ENCODE measurements at regions not wholly inside any gene's neighbourhood (a gene's known extent, or its start where the extent isn't known, plus 50 kb on each side); places are given as distances from the start of the nearest gene placed in this dataset.

GRCh38 chr13:26965952-26966700 is 205.5 kb downstream of the USP12 start:
- DNase-seq (ENCODE audit: low read depth): no peak

DNA sequence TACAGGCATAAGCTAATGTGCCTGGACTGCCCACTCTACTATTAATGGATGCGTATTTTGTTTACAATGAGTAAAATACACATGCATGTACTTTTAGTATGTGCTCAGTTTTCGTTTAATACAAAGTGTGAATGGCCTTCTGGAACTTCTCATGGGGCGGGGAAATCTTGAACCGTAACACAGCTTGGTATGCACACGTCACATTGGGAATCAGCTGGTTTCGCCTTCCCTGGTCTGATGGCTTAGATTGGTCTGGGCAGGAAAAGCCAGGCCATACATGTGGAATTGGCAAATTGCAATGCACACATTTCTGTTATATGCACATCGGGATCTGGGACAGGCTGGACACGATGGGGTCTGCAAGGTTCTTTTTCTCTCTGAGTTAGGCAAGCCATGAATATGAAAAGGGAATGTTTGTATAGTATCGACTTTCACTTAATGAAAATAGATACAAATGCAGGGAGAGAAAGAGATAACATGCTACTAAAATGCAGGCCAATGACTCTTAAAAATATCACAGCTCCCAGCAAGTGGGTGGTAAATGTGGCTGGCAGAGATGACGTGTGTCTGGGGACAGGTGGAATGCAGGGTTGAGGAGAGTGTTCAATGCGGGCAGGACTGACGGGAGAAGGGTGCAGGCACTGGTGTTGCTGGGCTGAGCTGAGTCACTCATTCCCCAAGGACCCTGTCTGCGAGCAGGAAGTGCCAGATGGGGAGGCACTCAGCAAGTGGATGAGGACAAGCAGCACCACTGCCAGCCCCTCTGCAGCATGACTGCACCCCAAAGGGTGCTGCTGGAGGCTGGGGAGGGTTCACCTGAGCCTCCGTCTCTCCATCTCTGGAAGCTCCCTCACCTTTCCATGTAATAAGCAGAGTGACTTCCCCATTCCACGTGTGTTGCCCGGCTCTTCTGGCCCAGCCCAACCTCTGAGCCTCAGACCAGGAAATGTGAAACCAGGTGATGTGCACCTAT is 204.0 kb upstream of the GPR12 start:
- DNase-seq (ENCODE audit: low read depth): no peak

DNA sequence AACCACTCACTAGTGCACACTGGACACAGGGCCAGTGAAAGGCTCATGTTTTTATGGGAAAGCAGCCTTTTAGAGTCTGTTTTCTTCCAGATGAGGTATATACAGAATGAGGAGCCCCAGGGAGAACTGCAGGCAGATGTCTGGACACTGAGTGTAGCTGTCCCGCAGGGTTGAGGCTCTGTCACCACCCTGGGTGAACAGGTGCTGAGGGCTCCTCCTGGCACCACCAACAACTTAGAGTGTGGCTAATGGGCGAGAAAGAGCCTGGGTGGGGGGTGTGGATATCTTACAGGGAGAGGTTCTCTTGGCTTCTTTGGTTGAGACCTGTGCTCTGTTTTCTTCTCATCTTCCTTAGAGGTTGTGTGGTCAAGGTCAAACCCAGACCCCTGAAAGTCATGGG is 202.1 kb upstream of the GPR12 start:
- no peak for DNase-seq (ENCODE audit: low read depth)

GRCh38 chr13:26961890-26962615 is 201.5 kb upstream of the GPR12 start:
- no peak for DNase-seq (ENCODE audit: low read depth)

GRCh38 chr13:26957182-26957581 is 196.6 kb upstream of the GPR12 start:
- DNase-seq (ENCODE audit: low read depth): no peak

DNA sequence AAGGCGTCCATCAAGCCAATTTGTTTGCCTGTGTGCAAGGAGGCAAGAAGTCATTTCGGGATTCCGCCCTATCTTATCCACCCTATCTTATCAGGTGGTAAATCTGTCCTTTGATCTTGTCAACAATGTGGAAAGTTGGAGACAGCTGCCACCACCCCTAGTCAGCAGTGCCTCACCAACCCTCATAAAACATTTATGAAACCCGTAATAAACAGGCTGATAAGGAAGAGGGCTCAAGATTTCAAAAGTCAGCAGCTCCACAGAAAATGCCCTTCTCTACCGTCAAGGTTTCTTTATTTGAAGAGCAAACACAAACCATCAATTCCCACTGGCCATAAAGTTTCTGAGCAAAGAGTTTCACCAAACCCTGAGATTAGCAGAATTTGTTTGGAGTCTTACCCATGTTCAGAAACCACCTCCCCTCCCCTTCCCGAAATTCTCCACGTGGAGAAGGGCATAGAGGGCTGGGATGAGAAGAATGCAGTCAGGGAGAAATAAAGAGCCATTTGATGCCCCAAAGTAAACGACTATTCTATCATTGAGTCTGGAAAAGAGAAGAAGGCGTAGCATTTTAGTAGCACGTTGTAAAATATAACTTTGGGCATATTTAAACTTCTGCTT is 196.0 kb upstream of the GPR12 start:
- no peak for DNase-seq (ENCODE audit: low read depth)

DNA sequence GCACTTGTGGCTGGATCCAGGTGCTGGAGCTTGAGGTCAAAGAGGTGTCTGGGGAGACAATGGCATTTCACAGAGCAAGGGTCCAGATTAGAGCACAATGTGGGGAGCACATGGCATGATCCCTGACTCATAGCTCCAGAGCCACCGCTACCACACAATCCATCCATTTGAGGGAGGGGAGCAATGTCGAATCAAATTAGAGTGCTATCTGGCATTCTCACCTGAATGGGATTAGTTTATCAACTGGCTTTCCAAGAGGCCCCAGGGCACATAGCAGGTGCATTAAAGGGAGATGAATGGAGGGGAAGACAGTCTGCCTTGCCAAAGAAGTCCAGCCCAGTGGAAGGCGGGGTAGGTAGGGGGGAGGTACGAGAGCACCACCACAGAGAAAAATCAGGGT is 194.4 kb upstream of the GPR12 start:
- no peak for DNase-seq (ENCODE audit: low read depth)

DNA sequence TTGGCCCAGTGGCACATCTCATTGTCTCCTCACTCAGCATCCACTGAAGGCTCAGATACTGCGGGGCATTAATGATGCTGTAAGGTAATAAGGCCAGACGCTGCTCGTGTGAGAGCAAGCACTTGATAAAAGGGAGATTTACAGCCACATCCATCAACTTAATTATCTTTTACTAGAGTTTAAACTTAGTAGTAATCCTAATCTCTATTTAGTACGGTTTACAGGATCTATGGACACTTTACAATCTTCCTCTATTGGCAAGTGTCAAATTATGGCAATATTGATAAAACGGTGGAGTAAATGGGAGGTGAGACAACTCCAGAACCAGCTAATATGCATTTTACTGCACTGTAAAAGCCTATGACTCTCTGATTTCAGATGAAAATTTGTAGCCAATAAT is 192.7 kb upstream of the GPR12 start:
- DNase-seq (ENCODE audit: low read depth): no peak

DNA sequence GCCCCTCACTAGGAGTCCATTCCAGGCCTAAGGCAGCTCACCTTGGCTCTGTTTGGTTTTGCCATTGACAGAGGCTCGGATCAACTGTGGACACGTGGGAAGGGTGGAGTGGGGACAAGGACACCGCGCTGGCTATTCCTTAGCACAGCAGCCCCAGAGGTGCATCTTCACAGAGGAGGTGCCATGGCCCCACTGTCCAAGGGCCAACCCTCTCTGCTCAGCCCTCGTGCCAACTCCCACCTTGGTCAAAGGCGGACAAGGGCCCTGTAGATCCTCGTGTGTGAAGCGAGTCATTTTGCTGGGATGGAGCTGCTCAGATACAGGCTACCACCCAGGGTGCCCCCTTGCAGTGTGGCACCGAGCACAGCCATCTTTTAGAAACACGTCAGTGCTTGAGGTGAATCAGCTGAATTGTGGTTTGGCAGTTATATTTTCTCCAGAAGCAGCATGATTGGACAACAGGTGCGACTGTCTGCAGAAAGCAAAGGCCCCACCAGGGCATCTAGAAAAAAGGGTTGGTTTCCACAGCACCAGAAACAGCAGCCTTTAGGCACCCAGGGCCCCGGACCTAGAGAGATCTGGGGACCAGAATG is 192.1 kb upstream of the GPR12 start:
- no peak for DNase-seq (ENCODE audit: low read depth)

- DNase-seq (ENCODE audit: low read depth): no peak
Measured at GRCh38 chr13:26951581-26952177, 191.1 kb upstream of the GPR12 start.

GRCh38 chr13:26950968-26951367 is 190.4 kb upstream of the GPR12 start:
- DNase-seq (ENCODE audit: low read depth): no peak

DNA sequence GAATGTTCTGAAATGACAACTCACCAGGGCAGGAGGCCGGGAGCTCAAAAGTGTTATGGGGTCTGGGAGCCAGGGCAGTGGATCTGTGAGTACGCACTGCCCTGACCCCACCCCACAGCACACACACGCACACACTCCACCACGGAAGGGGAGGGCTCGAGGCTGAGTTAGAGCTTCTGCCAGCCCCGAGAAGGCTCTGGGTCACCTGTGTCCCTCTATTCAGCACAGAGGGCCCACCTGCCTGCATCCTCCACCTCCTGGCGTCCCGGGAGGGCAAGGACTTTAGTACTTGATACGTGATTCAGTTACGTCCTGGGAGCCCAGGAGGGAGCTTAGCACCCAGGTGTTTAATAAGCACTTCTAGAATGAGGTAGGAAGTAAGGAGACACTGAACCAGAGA is 190.0 kb upstream of the GPR12 start:
- DNase-seq (ENCODE audit: low read depth): no peak

GRCh38 chr13:26949701-26950502 is 189.3 kb upstream of the GPR12 start:
- DNase-seq (ENCODE audit: low read depth): no peak

DNA sequence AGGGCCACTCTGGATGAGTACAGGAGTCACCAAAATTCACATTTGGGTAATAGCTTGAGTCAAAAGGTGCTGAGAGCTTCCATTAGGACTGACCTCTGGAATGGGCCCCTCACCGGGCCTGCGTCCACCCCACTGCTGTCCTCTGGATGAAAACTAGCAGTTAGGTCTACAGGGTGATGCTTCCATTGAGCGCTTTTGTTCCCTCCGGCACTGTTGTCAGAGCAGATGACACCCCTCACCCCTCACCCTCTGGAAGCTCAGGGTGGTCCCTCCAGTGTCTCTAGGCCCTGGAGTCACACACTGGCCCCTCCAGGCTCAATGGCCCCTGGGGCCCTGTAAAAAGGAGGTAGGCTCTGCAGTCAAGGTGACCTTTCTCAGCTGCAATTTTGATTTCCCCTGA is 187.8 kb upstream of the GPR12 start:
- no peak for DNase-seq (ENCODE audit: low read depth)

GRCh38 chr13:26946684-26947343 is 186.2 kb upstream of the GPR12 start:
- DNase-seq (ENCODE audit: low read depth): no peak

- no peak for DNase-seq (ENCODE audit: low read depth)
Measured at GRCh38 chr13:26943748-26944147, 183.2 kb upstream of the GPR12 start.

GRCh38 chr13:26942184-26942583 is 181.6 kb upstream of the GPR12 start:
- no peak for DNase-seq (ENCODE audit: low read depth)

- DNase-seq (ENCODE audit: low read depth): no peak
Measured at GRCh38 chr13:26941345-26942174, 181.0 kb upstream of the GPR12 start.

GRCh38 chr13:26934096-26934495 is 173.5 kb upstream of the GPR12 start:
- DNase-seq (ENCODE audit: low read depth): no peak

Measured in stimulated activated CD8-positive, alpha-beta memory T cell treated with anti-CD3 and anti-CD28 coated beads, Interleukin-7, amount 100 ng/mL, for 24 hours (primary cell).